ENCODE measurements at regions not wholly inside any gene's neighbourhood (a gene's known extent, or its start where the extent isn't known, plus 50 kb on each side); places are given as distances from the start of the nearest gene placed in this dataset.
"Not testable (repeated sequence)": the region's sequence is repeated elsewhere in the genome, so short reads cannot be mapped to it uniquely, and the experiment has no call there.

DNA sequence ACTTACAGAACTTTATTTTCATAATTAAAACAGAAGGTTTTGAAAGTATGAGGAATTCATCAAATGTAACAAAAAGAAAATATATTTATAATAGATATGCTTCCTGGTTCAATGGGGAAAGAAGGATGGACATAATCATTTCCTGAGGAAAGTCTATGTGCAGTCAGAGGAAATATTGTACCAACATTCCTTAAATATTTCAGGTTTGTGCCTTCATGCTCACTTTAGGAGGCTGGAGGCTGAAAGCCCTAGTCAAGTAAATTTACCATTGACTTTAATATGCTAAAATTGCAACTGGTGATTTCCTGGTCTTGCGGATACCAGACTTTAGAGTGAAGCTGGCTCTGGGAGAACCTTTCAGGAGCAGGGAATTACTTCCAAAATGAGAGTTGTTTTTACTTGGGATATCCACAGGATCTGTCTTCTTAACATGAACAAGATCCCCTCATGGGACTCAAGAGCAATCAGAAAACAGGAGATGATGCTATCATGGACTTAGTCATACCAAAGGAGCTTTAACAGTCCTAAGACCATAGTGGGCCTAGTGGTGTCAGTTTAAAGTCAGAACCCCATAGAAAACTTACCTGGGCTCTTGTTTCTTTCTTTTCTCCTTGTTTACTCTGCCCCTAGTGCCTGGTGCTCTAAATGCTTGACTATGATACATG, 762.8 kb upstream of the GRAMD2B start:
- DNase-seq = no peak

DNA sequence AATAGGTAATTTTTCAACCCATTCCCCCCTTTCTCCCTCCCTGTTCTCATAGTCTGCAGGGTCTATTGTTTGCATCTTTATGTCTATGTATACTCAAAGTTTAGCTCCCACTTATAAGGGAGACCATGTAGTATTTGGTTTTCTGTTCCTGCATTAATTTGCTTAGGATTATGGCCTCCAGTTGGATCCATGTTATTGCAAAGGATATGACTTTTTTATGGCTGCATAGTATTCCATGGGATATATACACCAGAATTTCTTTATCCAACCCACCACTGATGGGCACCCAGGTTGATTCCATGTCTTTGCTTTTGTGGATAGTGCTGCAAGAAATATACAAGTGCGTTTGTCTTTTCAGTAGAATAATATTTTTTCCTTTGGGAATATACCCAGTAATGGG, 761.6 kb upstream of the GRAMD2B start:
- DNase-seq = no peak

GRCh38 chr5:125668884-125669283, 754.3 kb upstream of the GRAMD2B start:
- no peak for DNase-seq

GRCh38 chr5:125673359-125673950, 749.8 kb upstream of the GRAMD2B start:
- no peak for DNase-seq

DNA sequence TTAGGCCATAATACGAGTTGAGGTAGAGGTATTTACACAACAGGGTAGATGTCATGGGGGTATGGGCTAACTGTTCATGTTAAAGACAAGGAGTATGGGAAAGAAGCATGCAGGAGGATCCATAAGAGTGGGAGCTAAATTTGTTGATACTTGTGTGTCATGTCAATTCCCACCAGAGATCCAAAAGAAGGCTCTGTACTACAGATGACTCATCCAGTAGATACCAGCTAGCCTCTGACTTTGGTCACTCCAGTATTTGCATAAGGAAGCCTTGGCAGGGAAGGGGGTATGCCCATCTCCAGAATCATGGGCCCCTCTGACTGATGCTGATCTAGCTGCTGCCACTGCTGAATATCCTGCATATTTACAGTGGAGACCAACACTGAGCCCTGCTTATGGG, 743.7 kb upstream of the GRAMD2B start:
- DNase-seq = no peak

DNA sequence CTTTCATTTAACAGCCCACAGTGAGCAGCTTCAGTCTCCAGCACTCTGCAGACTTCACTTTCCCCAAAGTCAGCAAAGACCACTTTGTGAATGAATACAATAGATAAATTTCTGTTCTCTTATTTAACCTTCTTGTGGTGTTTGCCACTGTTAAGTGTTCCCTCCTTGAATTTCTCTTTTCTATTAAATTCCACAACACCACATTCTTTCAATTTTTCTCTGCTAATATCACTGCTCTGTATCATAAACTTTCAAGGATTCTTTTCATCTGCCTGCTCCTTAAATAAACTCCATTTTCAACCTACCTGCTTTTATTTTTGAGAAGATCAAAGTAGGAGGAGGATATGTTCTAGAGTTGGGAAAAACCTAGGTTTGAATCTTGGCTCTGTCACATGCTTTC, 739.5 kb upstream of the GRAMD2B start:
- DNase-seq = no peak

GRCh38 chr5:125685771-125686170, 737.4 kb upstream of the GRAMD2B start:
- DNase-seq = no peak

DNA sequence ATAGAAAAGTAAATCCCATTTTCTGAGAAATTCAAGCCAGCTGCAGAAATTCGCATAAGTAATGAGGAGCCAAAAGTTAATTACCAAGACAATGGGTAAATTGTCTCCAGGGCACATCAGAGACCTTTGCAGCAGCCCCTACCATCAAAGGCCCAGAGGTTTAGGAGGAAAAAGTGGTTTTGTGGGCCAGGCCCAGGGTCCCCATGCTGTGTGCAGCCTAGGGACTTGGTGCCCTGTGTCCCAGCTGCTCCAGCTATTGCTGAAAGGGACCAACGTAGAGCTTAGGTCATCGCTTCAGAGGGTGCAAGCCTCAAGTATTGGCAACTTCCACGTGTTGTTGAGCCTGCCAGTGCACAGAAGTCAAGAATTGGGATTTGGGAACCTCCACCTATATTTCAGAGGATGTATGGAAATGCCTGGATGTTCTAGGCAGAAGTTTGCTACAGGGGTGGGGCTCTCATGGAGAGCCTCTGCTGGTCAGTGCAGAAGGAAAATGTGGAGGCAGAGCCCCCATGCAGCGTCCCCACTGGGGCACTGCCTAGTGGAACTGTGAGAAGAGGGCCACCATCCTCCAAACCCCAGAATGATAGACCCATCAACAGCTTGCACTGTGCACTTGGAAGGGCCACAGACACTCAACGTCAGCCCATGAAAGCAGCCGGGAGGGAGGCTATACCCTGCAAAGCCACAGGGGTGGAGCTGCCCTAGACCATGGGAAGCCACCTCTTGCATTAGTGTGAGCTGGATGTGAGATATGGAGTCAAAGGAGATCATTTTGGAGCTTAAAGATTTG, 731.3 kb upstream of the GRAMD2B start:
- DNase-seq = not testable (repeated sequence)

DNA sequence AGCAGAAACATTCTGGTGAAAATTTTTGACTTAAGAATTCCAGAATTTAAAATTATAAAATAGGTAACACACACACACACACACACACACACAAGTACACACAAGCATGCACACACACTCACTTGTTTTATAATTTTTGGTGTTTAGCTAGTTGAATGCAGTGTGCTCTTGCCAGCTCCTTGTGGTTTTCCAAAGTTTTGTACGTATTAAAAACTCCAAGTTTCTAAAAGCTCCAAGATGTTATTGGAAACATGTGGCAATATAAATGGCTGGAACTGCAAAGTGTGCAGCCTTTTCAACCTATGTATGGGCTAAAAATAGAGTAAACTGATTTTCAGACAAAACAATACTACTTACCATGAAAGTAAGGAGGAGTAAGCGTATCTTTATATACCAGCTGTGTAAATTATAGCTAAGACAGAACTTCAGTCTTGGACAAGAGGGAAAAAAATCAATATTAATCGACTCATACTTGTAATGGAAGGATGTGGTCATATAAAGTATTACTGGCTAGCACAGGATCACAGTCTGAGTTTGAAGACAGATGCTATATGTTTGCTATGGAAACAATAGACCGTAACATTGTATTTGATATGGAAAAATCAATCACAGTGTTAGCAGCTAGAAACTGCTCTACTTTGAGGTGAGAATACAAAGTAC, 727.1 kb upstream of the GRAMD2B start:
- no peak for DNase-seq

DNA sequence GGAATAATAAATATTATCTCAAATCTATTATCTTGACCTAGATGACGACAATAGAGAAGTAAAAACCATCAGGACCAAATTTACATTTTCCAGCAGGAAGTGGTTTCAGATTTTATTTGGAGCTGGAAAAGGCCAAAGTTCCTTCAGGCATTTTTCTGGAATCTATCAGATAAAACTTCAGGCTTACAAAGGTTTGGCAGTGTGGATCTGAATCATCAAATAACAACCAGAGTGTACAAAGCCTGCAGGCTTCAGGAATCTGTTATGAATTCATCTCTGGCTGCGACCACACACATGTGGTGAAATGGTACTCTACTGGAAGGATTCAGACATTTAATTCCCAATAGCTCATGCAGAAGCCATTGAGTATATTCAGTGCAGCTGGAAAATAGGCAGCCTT, 726.4 kb upstream of the GRAMD2B start:
- no peak for DNase-seq

GRCh38 chr5:125698420-125698819, 724.8 kb upstream of the GRAMD2B start:
- no peak for DNase-seq

- DNase-seq = no peak
Observed at GRCh38 chr5:125699860-125700259, 723.3 kb upstream of the GRAMD2B start.

DNA sequence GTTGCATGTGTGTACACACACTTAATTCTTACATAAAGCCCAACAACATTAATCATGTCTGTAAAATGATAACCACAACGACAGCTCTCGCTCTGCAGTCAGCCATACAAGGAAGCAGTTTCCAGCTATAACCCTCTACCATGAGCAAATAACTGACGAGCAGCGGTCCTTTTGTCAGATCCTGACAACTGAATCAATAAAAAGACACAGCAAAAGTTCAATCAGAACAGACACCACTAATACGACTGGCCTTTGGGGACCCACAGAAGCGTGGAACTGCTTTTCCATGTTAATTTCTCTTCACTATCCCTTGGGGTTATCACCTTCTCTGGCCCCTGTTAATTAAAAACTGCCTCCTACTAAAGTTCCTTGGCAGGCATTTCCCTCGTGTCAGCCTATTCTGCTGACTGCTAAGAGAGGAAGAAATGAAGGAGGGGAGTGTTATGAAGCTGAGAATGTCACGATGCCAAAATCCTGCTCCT, 722.8 kb upstream of the GRAMD2B start:
- DNase-seq = peak; percentile 62 to 65

GRCh38 chr5:125703616-125704015, 719.6 kb upstream of the GRAMD2B start:
- no peak for DNase-seq

DNA sequence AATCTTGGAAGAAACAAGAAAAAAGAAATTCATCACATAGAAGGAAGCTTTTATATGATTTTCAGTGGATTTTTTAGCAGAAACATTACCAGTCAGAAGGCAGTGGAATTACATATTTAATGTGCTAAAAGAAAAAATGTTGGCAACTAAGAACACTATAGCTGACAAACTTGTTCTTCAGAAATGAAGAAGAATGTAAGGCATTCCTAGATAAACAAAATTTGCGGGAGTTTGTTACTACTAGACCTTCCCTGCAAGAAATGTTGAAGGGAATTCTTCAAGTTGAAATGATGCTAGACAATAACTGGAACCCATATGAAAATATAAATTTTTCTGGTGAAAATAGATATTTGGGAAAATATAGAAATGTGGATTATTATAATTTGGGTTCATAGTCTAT, 718.3 kb upstream of the GRAMD2B start:
- no peak for DNase-seq

- no peak for DNase-seq
Observed at GRCh38 chr5:125708583-125708982, 714.6 kb upstream of the GRAMD2B start.

DNA sequence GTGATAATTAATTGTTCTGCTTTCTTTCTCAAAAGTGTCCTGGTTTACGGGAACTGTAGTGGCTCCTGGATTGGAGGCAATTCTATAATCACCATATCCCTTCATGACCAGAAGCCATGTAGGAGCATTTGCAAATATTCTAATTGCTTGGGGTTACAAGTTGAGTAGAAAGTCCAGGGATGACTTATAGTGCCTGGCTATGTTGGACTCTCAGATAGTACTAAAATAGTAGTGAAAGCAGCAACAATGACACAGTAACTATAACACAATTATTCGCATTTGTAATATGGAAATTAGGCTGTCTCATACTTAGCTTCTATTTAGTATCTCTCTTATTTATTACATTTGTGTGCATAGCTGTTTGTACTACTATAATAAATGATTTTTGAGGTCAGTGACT, 712.5 kb upstream of the GRAMD2B start:
- no peak for DNase-seq

- DNase-seq = no peak
Observed at GRCh38 chr5:125712397-125712796, 710.8 kb upstream of the GRAMD2B start.

GRCh38 chr5:125713109-125713805, 710.0 kb upstream of the GRAMD2B start:
- no peak for DNase-seq

GRCh38 chr5:125715216-125715615, 708.0 kb upstream of the GRAMD2B start:
- DNase-seq = no peak

- no peak for DNase-seq
Observed at GRCh38 chr5:125717209-125717608, 706.0 kb upstream of the GRAMD2B start.

DNA sequence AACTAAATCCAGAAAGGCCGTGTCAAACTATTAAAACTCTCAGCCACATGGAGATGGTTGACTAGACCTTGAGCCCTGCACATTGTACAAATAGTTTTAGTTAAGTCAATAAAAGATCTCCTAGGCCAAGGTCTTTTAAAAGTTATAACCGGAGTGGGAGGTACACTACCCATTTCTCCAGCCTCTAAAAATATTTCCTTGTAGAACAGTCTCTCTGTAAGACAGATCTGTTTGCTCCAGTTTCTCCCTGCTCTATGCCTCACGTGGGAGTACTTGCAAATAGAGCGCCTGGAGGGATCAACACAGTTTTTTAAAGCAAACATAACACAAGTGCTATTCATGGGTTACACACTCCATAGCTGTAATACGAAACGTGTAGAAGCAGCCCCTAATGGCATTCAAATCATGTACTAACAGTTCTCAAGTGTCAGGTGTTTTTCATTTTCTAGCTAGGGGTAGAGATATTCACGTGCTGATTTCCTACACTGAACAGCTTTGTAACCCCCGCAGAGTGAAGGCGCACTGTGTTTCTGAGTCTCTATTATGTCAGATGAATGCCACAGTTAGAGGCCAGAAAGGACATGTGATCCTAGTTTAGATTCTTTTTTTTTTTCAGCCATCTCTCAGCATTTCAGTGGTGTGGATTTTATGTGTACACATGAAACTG, 703.4 kb upstream of the GRAMD2B start:
- DNase-seq = peak; percentile 86 to 88

Data from NCI-H187 (cell line).